GM18867 (cell line): ENCODE measurements at regions not wholly inside any gene's neighbourhood (a gene's known extent, or its start where the extent isn't known, plus 50 kb on each side); places are given as distances from the start of the nearest gene placed in this dataset.
"Not testable (repeated sequence)": the region's sequence is repeated elsewhere in the genome, so short reads cannot be mapped to it uniquely, and the experiment has no call there.

ENCODE experiments used
- ATAC-seq: cut with Tn5 transposase; IDR thresholded peaks from one replicate; pipeline ENCODE4 v1.9.1; 2021; ENCODE audit warnings: mild to moderate bottlenecking, moderate library complexity; ENCODE audit not compliant: unreplicated experiment

DNA sequence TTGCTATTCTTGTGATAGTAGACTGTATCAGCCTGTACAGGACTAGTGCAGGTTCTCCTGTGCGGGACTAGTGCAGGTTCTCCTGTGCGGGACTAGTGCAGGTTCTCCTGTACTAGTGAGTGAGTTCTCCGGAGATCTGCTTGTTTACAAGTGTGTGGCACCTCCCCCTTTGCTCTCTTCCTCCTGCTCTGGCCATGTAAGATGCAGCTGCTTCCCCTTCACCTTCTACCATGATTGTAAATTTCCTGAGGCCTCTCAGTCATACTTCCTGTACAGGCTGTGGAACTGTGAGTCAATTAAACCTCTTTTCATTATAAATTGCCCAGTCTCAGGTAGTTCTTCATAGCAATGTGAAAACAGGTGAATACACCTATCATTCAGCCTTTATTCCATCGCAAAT lies 289.6 kb downstream of the TEX29 start:
- no peak for ATAC-seq

DNA sequence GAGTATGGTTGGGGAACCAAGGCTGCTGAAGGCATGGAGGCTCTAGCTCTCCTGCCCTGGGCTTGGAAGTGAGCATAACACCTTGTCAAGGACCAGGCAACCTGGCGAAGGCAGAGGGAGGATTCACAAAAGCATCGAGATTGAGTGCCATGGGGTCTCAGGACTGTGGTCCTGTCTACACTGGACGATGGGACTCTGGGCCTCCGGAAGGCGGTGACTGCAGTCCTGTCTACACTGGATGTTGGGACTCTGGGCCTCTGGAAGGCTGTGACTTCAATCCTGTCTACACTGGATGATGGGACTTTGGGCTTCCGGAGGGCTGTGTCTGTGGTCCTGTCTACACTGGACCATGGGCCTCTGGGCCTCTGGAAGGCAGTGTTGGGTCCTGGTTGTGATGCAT lies 290.4 kb downstream of the TEX29 start:
- no peak for ATAC-seq

DNA sequence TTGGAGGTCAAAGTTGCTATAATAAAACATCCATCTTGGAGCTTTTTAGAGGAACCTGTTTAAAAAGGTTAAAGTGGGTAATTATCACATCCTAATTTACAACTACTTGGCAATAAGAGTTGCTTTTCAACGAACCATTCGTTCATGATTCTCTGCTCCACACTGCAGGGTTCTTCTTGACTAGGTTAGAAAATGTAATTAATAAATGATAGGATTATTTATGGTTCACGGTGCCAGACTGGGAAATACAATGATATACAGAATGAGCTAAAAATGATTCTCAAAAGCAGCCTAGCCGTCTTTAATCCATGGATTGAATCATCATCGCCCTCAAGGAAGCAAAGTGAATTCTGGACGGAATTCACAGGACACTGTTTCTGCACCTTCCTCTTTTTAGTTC lies 291.2 kb downstream of the TEX29 start:
- ATAC-seq: no peak

DNA sequence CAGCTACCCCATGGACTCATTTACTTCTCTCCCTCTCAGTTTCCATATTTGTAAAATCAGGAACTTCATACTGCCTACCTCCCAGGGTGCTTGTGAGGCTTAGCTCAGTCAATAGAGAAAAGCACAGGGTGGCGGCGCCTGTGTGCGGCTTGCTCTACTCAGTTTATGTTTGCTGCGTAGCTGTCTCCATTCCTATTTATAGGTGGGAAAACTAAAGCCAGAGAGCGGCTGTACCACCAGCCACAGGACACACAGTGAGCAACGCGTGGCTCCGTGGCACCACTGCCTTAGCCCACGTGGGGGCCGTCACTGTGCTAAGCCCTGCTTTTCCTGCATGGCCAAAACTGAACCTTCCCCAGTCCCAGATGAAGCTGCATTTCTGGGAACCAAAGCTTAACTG lies 292.4 kb downstream of the TEX29 start:
- ATAC-seq: no peak

DNA sequence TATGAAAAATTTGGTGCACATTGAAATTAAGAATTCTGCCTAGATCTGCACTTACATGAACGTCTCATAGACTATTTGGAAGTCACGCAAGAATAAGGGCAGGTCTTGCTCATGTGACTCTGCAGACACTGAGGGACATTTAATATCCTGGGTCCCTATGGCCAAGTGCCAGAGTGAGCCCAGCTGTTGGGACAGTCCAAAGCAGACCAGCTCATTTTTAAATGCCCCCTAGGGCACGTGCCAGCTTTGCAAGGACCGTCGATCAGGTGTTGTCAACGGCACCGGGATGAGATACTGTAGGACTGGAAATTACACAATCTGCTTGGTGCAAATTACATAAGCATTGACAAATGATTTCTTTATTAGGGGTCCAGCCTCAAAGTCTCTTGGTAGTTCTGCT lies 293.6 kb downstream of the TEX29 start:
- ATAC-seq: no peak

DNA sequence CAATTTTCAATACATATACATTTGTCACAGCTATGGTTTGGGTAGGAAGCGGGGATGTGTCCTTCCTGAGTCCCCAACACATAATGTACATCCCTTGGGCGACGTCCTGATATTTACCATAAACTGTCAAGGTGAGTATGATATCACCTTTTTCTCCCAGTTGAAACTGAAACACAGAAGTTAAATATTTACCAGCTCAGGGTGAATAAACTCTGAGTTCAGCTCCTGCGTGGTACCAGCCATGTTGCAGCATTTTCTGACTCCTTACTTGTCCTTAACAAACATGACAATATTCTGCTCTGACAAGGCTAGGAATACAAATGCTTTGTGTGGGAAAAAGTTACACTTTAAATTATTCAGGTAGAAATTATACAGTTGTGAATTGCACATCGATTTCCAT lies 294.2 kb downstream of the TEX29 start:
- no peak for ATAC-seq

DNA sequence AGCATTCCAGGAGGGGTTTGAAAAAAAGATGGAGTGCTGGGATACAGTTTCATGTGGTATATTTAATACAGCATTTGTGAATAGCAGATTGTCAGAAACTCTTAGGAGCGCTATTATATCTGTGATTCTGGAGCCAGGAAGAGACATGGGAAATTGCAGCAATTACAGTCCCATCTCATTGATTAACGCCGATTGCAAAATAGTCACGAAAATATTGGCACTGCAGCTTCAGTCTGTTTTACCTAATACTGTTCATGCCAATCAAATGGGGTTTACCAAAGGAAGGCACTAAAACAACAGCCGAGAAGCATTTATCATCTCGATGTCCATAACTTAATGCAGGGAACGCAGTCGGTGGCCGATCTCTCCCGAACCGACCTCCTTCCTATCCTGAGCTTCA lies 295.8 kb downstream of the TEX29 start:
- no peak for ATAC-seq

DNA sequence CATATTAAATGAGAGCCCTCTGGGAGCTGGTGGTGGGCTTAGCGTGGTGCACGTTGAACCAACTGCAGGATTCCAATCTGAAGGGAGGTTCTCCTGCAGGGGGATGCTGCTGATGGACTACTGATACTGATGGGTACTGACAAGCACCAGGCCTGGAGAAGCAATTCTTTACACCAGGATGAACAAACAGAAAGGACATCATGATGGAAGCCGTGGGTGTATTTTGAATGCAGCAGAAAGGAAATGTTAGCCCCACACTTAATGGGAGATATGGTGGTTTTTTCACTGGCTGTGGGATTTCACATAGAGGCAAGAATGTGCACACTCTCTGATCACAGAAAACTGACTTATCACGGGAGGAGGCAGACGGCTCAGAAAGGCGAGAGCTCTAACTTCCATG lies 299.7 kb downstream of the TEX29 start:
- no peak for ATAC-seq

DNA sequence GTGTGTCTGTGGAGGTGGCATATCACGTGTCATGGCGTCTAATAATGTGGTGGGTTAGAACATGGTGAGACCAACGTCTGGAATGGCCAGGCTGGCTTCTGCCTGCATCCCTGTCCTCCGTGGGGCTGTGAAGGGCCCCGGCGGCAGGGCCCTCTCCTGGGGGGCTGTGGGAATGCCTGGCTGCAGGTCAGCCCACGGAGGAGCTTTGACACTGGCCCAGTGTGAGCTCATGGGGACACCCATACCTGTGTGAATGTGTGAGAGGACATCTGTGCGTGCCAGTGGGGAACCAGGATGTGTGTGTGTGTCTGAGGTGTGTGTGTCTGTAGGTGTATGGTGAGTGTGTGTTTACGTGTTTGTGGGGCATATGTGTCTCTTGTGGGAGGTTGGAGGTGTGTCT lies 300.1 kb downstream of the TEX29 start:
- no peak for ATAC-seq

DNA sequence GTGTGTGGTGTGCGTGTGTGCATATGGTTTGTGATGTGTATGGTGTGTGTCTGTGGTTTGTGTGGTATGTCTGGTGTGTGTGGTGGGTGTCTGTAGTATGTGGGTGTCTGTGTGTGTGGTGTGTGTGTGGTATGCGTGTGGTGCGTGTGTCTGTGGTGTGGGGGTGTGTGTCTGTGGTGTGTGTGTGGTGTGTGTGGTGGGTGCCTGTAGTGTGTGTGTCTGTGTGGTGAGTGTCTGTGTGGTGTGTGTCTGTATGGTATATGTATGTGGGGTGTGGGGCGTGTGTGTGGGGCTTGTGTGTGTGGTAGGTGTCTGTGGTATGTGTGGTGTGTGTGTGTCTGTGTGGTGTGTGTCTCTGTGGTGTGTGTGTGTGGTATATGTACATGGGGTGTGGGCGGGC lies 300.7 kb downstream of the TEX29 start:
- no peak for ATAC-seq

DNA sequence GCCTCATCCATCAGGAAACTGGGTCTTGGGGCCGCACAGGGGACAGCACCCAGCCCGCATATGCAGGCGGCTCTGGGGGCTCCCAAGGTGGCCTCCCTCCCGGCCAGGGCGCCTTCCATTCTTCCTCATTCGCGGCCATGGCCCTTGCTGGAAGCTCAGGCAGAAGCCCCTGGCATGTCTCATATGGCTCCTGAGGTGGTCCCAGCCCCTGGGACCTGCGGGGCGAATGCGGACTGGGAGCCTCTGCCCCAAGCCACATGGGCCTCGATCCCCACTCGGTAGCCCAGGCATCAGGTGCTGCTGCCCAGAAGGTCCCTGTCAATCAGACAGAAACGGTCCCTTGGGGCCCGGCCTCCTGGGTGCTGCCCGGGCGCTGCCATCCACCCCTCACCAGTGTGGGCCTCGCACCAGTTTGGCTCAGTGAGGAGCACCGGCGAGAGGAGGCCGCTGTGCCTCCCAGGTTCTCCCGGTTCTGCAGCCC lies 301.6 kb downstream of the TEX29 start:
- no peak for ATAC-seq

DNA sequence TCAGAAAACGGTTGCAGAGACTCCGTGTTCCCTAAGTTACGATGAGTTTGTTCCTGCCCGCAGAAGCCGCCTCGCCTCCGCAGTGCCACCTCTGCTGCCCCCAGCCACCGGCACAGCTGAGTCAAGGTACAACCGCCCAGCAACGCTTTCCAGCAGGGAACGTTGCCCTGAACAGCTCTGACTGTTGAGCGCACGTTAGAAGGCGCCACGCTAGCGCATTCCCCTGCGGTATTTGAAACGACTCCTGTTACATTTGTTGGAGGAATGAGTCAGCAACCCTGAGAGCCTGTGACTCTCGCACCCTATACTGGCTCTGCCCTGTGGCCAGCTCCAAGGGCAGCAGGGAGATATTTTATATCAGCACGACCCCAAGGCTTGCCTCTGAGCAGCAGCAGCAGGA lies 302.8 kb downstream of the TEX29 start:
- ATAC-seq: no peak

DNA sequence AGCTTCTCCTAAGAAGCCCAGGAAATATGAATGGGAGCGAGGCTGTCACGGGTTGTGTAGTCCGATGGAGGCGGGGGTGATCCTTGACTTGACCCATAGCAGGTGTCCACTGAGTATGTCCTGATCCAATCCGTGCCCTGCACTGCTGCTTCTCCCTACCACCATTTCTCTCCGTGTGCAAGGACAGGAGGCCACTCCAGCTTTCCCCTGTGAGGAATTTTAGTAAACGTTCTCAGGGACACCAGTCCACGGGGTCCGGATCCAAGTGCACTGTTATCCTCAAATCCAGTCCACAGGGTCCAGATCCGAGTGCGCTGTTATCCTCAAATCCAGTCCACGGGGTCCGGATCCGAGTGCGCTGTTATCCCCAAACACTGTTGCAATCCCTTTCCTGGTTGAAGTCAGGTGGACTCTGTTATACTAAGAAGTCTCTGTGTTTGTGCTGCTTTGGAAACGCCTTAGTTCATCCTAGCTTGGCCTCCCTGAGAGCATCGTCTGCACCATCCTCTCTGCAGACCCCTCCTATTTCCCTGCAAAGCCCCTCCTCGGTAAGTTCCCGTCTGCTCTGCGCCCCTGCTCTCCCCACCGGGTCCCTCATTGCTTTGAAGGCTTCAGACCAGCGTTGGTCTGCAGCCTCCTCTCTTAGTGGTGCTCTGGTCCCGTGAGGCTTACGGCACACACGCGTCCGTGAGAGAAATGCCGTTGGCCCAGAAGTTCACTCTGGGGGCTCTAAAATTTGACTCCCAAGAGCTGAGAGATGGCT lies 303.5 kb downstream of the TEX29 start:
- ATAC-seq: no peak

DNA sequence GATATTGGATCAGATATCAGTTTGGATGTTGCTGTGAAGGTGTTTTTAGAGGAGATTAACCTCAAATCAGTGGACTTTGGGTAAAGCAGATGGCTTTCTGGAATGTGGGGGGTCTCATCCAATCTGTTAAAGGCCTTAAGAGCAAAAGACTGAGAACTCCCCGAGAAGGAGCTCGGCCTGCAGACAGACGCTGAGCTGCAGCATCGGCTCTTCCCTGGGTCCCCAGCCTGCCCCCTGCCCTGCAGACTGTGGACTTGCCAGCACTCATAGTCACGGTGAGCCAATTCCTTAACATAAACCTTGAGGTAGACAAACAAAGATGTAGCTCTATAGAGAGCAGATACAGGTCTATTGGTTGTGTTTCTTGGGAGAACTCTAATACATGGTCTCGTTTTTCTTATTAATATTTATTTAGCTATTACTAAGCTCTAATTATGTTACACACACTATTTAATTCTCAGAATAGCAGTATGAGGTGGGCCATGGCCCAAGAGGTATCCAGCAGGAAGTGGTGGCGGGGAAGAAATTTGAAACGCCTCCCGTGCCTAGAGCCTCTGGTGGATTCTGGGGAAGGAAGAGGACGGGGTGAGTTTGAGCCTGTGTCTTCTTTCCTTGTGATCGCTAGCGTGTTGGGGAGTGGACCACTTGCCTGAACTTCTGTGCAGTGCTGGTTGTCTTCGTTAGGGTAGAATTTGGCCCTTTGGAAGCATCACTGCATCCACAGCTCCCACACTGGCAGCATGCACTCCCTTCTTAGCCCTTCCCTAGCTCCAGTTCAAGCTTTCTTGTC lies 305.3 kb downstream of the TEX29 start:
- ATAC-seq: no peak

DNA sequence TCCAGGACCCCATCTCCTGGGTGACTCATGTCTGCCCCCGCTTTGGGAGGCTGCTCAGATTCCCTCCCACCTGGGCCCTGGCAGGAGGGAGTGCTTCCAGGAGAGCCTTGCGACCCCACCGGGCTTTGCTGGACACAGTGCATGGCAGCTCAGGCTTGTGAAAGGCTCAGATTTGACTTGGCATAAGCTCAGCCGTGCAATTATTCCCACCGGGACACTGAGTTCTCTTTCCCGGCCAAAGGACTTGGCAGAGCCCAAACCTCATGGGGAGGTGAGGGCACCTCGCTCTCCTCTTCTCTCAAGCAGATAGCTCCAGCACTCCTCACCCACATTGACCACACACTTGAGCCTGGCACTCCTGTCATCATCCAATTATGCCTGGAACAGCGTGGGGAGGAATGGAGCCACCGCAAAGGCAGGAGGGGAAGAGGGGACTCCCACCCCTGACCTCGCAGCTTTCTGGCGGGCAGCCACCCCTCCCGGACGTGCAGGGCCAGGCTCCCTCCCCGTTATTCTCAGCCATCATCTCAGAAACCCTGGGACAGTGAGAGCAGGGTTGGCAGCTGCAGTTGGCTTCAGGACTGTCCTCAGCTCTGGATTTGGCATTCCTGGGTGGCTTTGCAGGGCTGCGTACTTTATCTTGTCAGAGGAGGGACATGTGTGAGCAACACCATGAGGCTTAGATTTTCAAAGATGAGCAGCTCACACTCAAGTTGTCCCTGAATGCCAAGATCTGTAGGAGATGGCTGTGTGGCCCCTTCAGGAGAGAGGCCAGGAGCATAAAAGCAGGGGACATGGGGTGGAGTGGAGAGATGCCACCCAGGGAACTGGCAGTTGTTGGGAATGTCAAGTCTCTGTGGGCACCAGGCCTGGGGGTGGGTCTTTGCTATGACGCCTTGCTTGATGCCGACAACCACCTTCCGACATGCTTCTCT lies 306.2 kb downstream of the TEX29 start:
- no peak for ATAC-seq

DNA sequence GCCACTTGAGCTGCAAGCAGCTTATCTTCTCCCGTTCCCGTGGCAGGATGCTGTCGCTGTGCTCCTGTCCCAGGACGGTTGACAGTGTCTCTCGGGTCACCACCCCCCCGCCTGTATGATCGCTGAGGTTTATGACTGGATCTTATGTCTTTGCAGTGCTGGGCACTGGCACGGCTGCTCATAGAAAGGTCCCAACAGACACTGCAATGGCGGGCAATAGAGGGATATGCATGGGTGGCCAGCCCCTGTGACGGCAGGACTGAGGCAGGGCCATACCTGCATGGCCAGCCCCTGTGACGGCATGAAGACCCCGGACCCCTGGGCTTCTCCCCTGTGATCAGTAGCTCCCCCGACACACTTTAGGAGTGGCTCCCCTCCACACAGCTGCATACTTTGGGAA lies 307.2 kb downstream of the TEX29 start:
- ATAC-seq: no peak

DNA sequence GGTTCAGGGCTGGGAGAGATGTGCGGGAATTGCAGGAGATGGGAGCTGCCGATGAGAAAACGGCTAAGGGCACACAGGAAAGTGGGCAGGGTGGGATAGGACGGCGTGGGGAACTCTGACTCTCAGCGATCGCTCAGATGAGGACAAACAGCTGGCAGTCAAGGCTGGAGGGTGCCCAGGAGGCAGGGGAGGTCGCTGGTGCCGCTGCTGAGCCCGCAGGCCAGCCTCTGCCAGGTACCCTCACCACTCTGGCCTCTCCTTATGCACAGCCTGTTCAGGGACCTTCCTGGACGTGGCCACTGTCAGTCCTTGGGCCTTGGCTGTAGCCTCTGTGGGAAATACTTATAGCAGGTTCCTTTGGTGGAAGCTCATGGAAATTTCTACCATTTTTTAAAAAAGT lies 308.6 kb downstream of the TEX29 start:
- ATAC-seq: no peak

DNA sequence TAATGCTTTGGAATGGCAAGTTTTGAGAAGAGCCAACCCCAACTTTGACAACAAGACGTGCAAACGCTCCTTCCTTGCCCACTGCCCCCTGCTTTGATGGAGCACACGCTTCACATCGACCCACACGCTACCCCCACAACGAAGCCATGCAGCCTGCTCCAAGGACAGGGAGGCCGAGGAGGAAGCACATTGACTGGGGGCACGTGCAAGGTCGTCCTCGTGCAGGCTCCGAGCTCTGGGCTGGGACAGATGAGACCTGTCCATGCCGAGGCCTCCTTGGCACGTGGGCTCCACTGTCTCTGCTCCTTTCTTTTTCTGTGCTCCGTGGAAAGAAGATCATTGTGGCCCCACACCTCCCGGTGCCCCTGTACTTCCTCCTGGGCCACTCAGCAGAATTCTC lies 309.0 kb downstream of the TEX29 start:
- ATAC-seq: no peak

DNA sequence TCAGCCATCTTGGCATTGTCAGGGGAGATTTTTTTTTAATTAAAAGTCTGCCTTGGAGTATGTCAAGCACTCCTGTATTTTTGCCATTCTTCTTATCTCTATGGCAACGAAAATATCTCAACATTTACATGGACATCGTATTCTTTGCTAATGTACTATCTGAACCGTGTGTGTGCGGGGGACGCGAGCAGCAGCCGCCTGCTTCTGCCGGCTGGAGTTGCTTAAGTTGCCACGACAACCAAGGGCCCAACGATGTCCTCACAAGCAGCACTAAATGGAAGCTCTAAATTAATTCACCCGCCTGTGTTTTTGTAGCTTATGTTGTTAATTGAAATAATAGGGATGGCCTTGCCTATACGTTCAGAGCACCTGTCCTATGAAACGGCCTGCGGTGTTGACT lies 309.5 kb downstream of the TEX29 start:
- no peak for ATAC-seq

DNA sequence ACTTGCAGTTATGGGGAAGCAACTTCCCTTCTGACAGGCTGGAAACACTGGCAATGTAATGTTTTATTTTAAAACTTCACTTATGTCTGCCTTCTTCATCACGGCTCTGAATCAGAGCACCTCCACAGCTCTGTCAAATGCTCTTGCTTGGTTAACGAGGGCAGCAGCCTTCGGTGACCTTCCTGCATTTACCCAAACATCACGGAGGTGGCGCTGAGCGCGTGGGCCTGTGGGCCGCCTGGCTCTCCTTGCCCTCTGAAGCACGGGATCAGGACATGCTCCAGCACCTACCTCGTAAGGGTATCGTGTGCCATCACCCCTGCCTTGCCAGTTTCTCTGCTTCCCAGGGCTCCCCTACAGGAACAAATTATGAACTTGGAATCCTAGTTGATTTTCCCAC lies 310.0 kb downstream of the TEX29 start:
- no peak for ATAC-seq

DNA sequence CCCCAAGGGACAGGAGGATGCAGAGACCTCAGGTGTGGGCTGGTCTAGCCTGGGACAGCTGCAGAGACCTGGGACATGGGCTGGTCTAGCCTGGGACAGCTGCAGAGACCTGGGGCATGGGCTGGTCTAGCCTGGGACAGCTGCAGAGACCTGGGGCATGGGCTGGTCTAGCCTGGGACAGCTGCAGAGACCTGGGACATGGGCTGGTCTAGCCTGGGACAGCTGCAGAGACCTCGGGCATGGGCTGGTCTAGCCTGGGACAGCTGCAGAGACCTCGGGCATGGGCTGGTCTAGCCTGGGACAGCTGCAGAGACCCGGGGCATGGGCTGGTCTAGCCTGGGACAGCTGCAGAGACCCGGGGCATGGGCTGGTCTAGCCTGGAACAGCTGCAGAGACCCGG lies 310.8 kb downstream of the TEX29 start:
- not testable (repeated sequence) for ATAC-seq
